Subcutaneous abdominal adipose tissue (tissue), 5 donors: ENCODE measurements at regions not wholly inside any gene's neighbourhood (a gene's known extent, or its start where the extent isn't known, plus 50 kb on each side); places are given as distances from the start of the nearest gene placed in this dataset.

ENCODE experiments used
- H3K27ac ChIP-seq: one replicate; pipeline ENCODE4 v1.7.0; 2013; ENCODE audit warnings: low read depth, mild to moderate bottlenecking, inconsistent platforms, low read length, moderate library complexity
- H3K27me3 ChIP-seq, 5 donors: one replicate each; pipeline ENCODE4 v1.7.0; 2013; ENCODE audit warnings: low read length in 5 of 5, inconsistent platforms in 1 of 5; ENCODE audit not compliant: control insufficient read depth in 5 of 5, insufficient read depth in 4 of 5
- H3K36me3 ChIP-seq, 5 donors: one replicate each; pipeline ENCODE4 v1.7.0; 2013; ENCODE audit warnings: low read length in 5 of 5; ENCODE audit not compliant: control insufficient read depth in 5 of 5, insufficient read depth in 5 of 5
- H3K4me1 ChIP-seq, 5 donors: one replicate each; pipeline ENCODE4 v1.7.0; 2013; ENCODE audit warnings: low read length in 5 of 5, mild to moderate bottlenecking in 3 of 5, moderate library complexity in 1 of 5; ENCODE audit not compliant: control insufficient read depth in 5 of 5, insufficient read depth in 5 of 5
- H3K4me3 ChIP-seq, 5 donors: one replicate each; pipeline ENCODE4 v1.7.0; 2013; ENCODE audit warnings: low read length in 5 of 5, low read depth in 1 of 5
- H3K9ac ChIP-seq, 5 donors: one replicate each; pipeline ENCODE4 v1.7.0; 2013; ENCODE audit warnings: low read length in 5 of 5, mild to moderate bottlenecking in 4 of 5, moderate library complexity in 3 of 5
- H3K9me3 ChIP-seq, 5 donors: one replicate each; pipeline ENCODE4 v1.7.0; 2013; ENCODE audit warnings: low read length in 5 of 5; ENCODE audit not compliant: control insufficient read depth in 5 of 5
- donor health status: healthy.
- donor health status: healthy.
- donor health status: healthy.
- donor health status: healthy.
- donor health status: healthy.

- H3K27ac ChIP-seq = no peak overlapping the region
These were observed 537.8 kb upstream of the FTMT start for GRCh38 chr5:121313886-121314285.

GRCh38 chr5:121315786-121316185, 535.9 kb upstream of the FTMT start:
- no peaks in the 10 kb centered on the region for H3K27me3 ChIP-seq
- H3K9ac ChIP-seq = no peak overlapping the region
- no peaks in the 10 kb centered on the region for H3K4me1 ChIP-seq
- peaks cover 0 to 6% (median 0%) of the 10 kb centered on the region in 5 donors for H3K9me3 ChIP-seq
- no peak overlapping the region for H3K4me3 ChIP-seq
- H3K36me3 ChIP-seq = no peaks in the 10 kb centered on the region
- no peak overlapping the region for H3K27ac ChIP-seq

More at GRCh38 chr5:121313886-121314285, 537.8 kb upstream of the FTMT start:
- peaks cover 0 to 3% (median 0%) of the 10 kb centered on the region in 5 donors for H3K9me3 ChIP-seq
- no peaks in the 10 kb centered on the region for H3K27me3 ChIP-seq
- H3K4me1 ChIP-seq = no peaks in the 10 kb centered on the region
- H3K9ac ChIP-seq = no peak overlapping the region
- no peak overlapping the region for H3K4me3 ChIP-seq
- H3K36me3 ChIP-seq = no peaks in the 10 kb centered on the region

- Histone ChIP-seq H3K27me3 (no peaks in the 10 kb centered on the region), H3K4me3 (no peak overlapping the region), H3K27ac (no peak overlapping the region), H3K4me1 (no peaks in the 10 kb centered on the region), H3K9me3 (peaks cover 0 to 6% (median 0%) of the 10 kb centered on the region in 5 donors), H3K9ac (no peak overlapping the region), H3K36me3 (no peaks in the 10 kb centered on the region)
These were observed 532.4 kb upstream of the FTMT start for GRCh38 chr5:121319292-121319691.

- no peaks in the 10 kb centered on the region for H3K36me3 ChIP-seq
- H3K9ac ChIP-seq = no peak overlapping the region
- no peak overlapping the region for H3K4me3 ChIP-seq
- H3K27me3 ChIP-seq = no peaks in the 10 kb centered on the region
- no peak overlapping the region for H3K27ac ChIP-seq
- H3K4me1 ChIP-seq = no peaks in the 10 kb centered on the region
- no peaks in the 10 kb centered on the region for H3K9me3 ChIP-seq
These were observed 525.8 kb upstream of the FTMT start for GRCh38 chr5:121325930-121326329.

- no peak overlapping the region for H3K27ac ChIP-seq
- no peaks in the 10 kb centered on the region for H3K9me3 ChIP-seq
- H3K9ac ChIP-seq = no peak overlapping the region
- no peaks in the 10 kb centered on the region for H3K4me1 ChIP-seq
- H3K27me3 ChIP-seq = no peaks in the 10 kb centered on the region
- H3K36me3 ChIP-seq = no peaks in the 10 kb centered on the region
- no peak overlapping the region for H3K4me3 ChIP-seq
These were observed 501.3 kb upstream of the FTMT start for GRCh38 chr5:121350181-121350930.

- H3K9me3 ChIP-seq = no peaks in the 10 kb centered on the region
- no peak overlapping the region for H3K27ac ChIP-seq
- no peaks in the 10 kb centered on the region for H3K27me3 ChIP-seq
- H3K4me3 ChIP-seq = no peak overlapping the region
- no peak overlapping the region for H3K9ac ChIP-seq
- H3K4me1 ChIP-seq = no peaks in the 10 kb centered on the region
- H3K36me3 ChIP-seq = no peaks in the 10 kb centered on the region
These were observed 485.2 kb upstream of the FTMT start for GRCh38 chr5:121366515-121366914.

GRCh38 chr5:121373371-121373770, 478.3 kb upstream of the FTMT start:
- no peaks in the 10 kb centered on the region for H3K9me3 ChIP-seq
- H3K36me3 ChIP-seq = no peaks in the 10 kb centered on the region
- no peak overlapping the region for H3K4me3 ChIP-seq
- H3K27ac ChIP-seq = no peak overlapping the region
- H3K4me1 ChIP-seq = no peaks in the 10 kb centered on the region
- H3K27me3 ChIP-seq = no peaks in the 10 kb centered on the region
- no peak overlapping the region for H3K9ac ChIP-seq

- Histone ChIP-seq H3K9ac (no peak overlapping the region), H3K36me3 (no peaks in the 10 kb centered on the region), H3K4me3 (no peak overlapping the region), H3K27me3 (no peaks in the 10 kb centered on the region), H3K27ac (no peak overlapping the region), H3K9me3 (no peaks in the 10 kb centered on the region), H3K4me1 (no peaks in the 10 kb centered on the region)
These were observed 474.2 kb upstream of the FTMT start for GRCh38 chr5:121377461-121377860.

GRCh38 chr5:121378046-121378445, 473.6 kb upstream of the FTMT start:
- no peaks in the 10 kb centered on the region for H3K4me1 ChIP-seq
- H3K27ac ChIP-seq = no peak overlapping the region
- H3K27me3 ChIP-seq = no peaks in the 10 kb centered on the region
- no peaks in the 10 kb centered on the region for H3K9me3 ChIP-seq
- no peak overlapping the region for H3K9ac ChIP-seq
- H3K4me3 ChIP-seq = no peak overlapping the region
- no peaks in the 10 kb centered on the region for H3K36me3 ChIP-seq

GRCh38 chr5:121378559-121379359, 472.9 kb upstream of the FTMT start:
- Histone ChIP-seq H3K9me3 (no peaks in the 10 kb centered on the region), H3K36me3 (no peaks in the 10 kb centered on the region), H3K27me3 (no peaks in the 10 kb centered on the region), H3K4me3 (no peak overlapping the region), H3K9ac (no peak overlapping the region), H3K27ac (no peak overlapping the region), H3K4me1 (no peaks in the 10 kb centered on the region)
